Smooth muscle cell (in vitro differentiated cells): ENCODE measurements at regions not wholly inside any gene's neighbourhood (a gene's known extent, or its start where the extent isn't known, plus 50 kb on each side); places are given as distances from the start of the nearest gene placed in this dataset.

Experiments used
- DNase-seq: peaks from one replicate; lab custom pipeline; 2025; ENCODE audit not compliant: unreplicated experiment; lab: John Stamatoyannopoulos, UW
- H2AFZ ChIP-seq: fragments of 200-600 bp; sonication (generic); 2 replicates; pipeline ENCODE4 v1.6.0; 2016; ENCODE audit warnings: antibody characterized with exemption, low read depth, mild to moderate bottlenecking
- H3F3A ChIP-seq: fragments of 200-600 bp; sonication (generic); 2 replicates; pipeline ENCODE4 v1.6.0; 2017; ENCODE audit warnings: antibody characterized with exemption, low read depth
- H3K27ac ChIP-seq: fragments of 200-600 bp; sonication (generic); 2 replicates; pipeline ENCODE4 v1.5.1; 2016; ENCODE audit warnings: low read depth, mild to moderate bottlenecking
- H3K27me3 ChIP-seq: fragments of 200-600 bp; sonication (generic); 2 replicates; pipeline ENCODE4 v1.6.1; 2016; ENCODE audit warnings: low read depth, mild to moderate bottlenecking
- H3K36me3 ChIP-seq: fragments of 200-600 bp; sonication (generic); 2 replicates; pipeline ENCODE4 v1.5.1; 2016; ENCODE audit warnings: low read depth
- H3K4me1 ChIP-seq: fragments of 200-600 bp; sonication (generic); 2 replicates; pipeline ENCODE4 v1.5.1; 2016; ENCODE audit warnings: low read depth
- H3K4me2 ChIP-seq: fragments of 200-600 bp; sonication (generic); 2 replicates; pipeline ENCODE4 v1.6.0; 2016; ENCODE audit warnings: mild to moderate bottlenecking
- H3K4me3 ChIP-seq: fragments of 200-600 bp; sonication (generic); 2 replicates; pipeline ENCODE4 v1.5.1; 2016; ENCODE audit warnings: mild to moderate bottlenecking
- H3K79me2 ChIP-seq: fragments of 200-600 bp; sonication (generic); 2 replicates; pipeline ENCODE4 v1.6.0; 2016; ENCODE audit warnings: low read depth, mild to moderate bottlenecking
- H3K9ac ChIP-seq: fragments of 200-600 bp; sonication (generic); 2 replicates; pipeline ENCODE4 v1.6.0; 2016; ENCODE audit warnings: low read depth
- H3K9me3 ChIP-seq: fragments of 200-600 bp; sonication (generic); replicated peaks from 2 replicates; pipeline ENCODE4 v1.5.1; 2016; ENCODE audit warnings: low read depth
- H4K20me1 ChIP-seq: fragments of 200-600 bp; sonication (generic); 2 replicates; pipeline ENCODE4 v1.6.0; 2016; ENCODE audit warnings: low read depth
- CTCF ChIP-seq: fragments of 200-600 bp; sonication (generic); IDR thresholded peaks from 2 replicates; pipeline ENCODE4 v1.5.1; 2017; ENCODE audit warnings: borderline replicate concordance, mild to moderate bottlenecking, antibody characterized with exemption; ENCODE audit not compliant: insufficient read depth, poor library complexity, severe bottlenecking
- WGBS: methylation state at CpG from one replicate; pipeline ENCODE4 v1.1.7; 2016; ENCODE audit warnings: low lambda C conversion rate; 5-methylcytosine and 5-hydroxymethylcytosine counted together

- Histone ChIP-seq H3K4me3 (no peak overlapping the region), H3K9me3 (no peaks in the 10 kb centered on the region), H3K4me1 (no peaks in the 10 kb centered on the region), H3K79me2 (no peaks in the 10 kb centered on the region), H3F3A (no peaks in the 10 kb centered on the region), H3K9ac (no peak overlapping the region), H2AFZ (no peak overlapping the region), H3K36me3 (no peaks in the 10 kb centered on the region), H3K4me2 (no peak overlapping the region), H3K27me3 (no peaks in the 10 kb centered on the region), H3K27ac (no peak overlapping the region), H4K20me1 (no peaks in the 10 kb centered on the region)
- no peak for DNase-seq
- 92% methylated on average over 4 of the region's 4 CpGs for WGBS
- no peak for TF ChIP-seq CTCF
Measured at GRCh38 chr12:43180242-43180641, 371.8 kb downstream of the ADAMTS20 start.

- Histone ChIP-seq H3K4me3 (no peak overlapping the region), H3F3A (no peaks in the 10 kb centered on the region), H3K9me3 (no peaks in the 10 kb centered on the region), H3K4me1 (no peaks in the 10 kb centered on the region), H3K27ac (no peak overlapping the region), H3K4me2 (no peak overlapping the region), H3K9ac (no peak overlapping the region), H4K20me1 (no peaks in the 10 kb centered on the region), H2AFZ (no peak overlapping the region), H3K27me3 (no peaks in the 10 kb centered on the region), H3K36me3 (no peaks in the 10 kb centered on the region), H3K79me2 (no peaks in the 10 kb centered on the region)
- TF ChIP-seq CTCF: no peak
- WGBS: 95% methylated on average over 1 of the region's 1 CpG
- DNase-seq: no peak
Measured at GRCh38 chr12:43179486-43179885, 372.5 kb downstream of the ADAMTS20 start.

GRCh38 chr12:43177276-43177675, 374.7 kb downstream of the ADAMTS20 start:
- no peaks in the 10 kb centered on the region for H3F3A ChIP-seq
- H3K4me2 ChIP-seq: no peak overlapping the region
- no peak overlapping the region for H3K27ac ChIP-seq
- H3K9ac ChIP-seq: no peak overlapping the region
- H3K4me3 ChIP-seq: no peak overlapping the region
- no peak for DNase-seq
- peak overlapping the region; percentile 13 for H2AFZ ChIP-seq
- H3K27me3 ChIP-seq: no peaks in the 10 kb centered on the region
- no peaks in the 10 kb centered on the region for H3K9me3 ChIP-seq
- H4K20me1 ChIP-seq: no peaks in the 10 kb centered on the region
- WGBS: 51% methylated on average over 2 of the region's 2 CpGs
- no peaks in the 10 kb centered on the region for H3K36me3 ChIP-seq
- no peaks in the 10 kb centered on the region for H3K79me2 ChIP-seq
- TF ChIP-seq CTCF: no peak
- H3K4me1 ChIP-seq: no peaks in the 10 kb centered on the region

- WGBS: 53% methylated on average over 3 of the region's 3 CpGs
- peak overlapping the region; percentile 80 for H2AFZ ChIP-seq
Measured at GRCh38 chr12:43169115-43169681, 382.8 kb downstream of the ADAMTS20 start.

More at GRCh38 chr12:43169115-43169681, 382.8 kb downstream of the ADAMTS20 start:
- H3K4me1 ChIP-seq: peaks cover 3% of the 10 kb centered on the region
- H3K4me2 ChIP-seq: peak overlapping the region; percentile 46
- H3K9ac ChIP-seq: no peak overlapping the region
- no peaks in the 10 kb centered on the region for H3K79me2 ChIP-seq
- no peaks in the 10 kb centered on the region for H3K9me3 ChIP-seq
- no peaks in the 10 kb centered on the region for H3F3A ChIP-seq
- no peaks in the 10 kb centered on the region for H4K20me1 ChIP-seq
- no peaks in the 10 kb centered on the region for H3K27me3 ChIP-seq
- DNase-seq: no peak
- no peaks in the 10 kb centered on the region for H3K36me3 ChIP-seq
- TF ChIP-seq CTCF: no peak
- peak overlapping the region; percentile 17 for H3K27ac ChIP-seq
- H3K4me3 ChIP-seq: no peak overlapping the region
